AG09309 (cell line): ENCODE measurements at regions not wholly inside any gene's neighbourhood (a gene's known extent, or its start where the extent isn't known, plus 50 kb on each side); places are given as distances from the start of the nearest gene placed in this dataset.

Experiments used
- DNase-seq: peaks from one replicate; pipeline ENCODE4 v3.0.0-alpha.2; 2010; ENCODE audit warnings: low read depth
- H3K4me3 ChIP-seq: 2 replicates; pipeline ENCODE4 v1.5.1; 2011; ENCODE audit warnings: mild to moderate bottlenecking, low read depth, low read length, moderate library complexity; ENCODE audit not compliant: control insufficient read depth
- TF ChIP-seq, protein P1 (sequence below): IDR thresholded peaks from 2 replicates; pipeline ENCODE4 v1.5.1; 2011; ENCODE audit warnings: mild to moderate bottlenecking, low read depth, low read length, inconsistent platforms; ENCODE audit not compliant: insufficient read depth, control insufficient read depth; ENCODE audit errors: missing control alignments

DNA sequence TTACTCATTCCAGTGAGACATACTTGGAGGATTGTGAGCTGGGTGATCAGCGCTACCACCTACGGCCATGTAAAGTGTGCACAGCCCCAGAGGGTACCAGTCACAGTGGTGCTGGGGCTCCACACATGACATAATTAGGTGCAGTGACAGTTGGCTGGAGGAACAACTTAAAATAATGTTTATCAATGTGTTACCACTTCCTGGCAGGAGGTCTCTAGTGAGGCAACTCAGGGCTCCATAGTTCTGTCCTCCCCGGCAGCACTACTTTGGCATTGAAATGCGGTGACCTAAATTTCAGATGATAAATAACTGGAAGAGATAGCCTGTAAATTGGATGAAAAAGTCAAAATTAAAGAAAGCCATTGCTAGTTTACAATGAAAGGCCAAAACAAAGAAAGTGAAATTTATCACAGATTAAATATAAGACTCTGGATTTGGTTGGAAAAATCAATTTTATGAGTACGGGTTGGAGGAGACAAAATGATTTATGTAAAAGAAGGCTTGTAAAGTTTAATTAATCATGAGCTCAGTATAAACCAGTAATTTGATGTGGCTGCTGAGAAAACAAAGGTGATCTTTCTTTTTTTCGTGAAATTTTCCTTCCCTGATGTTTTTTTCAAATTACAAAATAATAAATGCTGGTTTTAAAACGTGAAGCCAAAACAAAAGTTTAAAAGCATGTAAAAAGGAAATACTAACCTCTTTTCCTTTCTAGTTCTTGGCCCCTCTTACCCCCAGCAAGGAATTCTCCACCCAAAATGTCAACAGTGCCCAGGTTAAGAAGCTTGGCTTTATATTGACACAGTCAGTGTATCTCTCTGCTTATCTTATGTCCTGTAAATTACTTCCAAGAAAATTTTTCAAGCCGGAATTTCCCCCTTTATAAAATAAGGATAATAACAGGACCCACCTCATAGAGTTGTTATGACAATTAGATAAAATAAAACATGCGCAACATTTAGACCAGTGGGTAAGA, 126.7 kb upstream of the NOX3 start:
- TF ChIP-seq, protein P1, sequence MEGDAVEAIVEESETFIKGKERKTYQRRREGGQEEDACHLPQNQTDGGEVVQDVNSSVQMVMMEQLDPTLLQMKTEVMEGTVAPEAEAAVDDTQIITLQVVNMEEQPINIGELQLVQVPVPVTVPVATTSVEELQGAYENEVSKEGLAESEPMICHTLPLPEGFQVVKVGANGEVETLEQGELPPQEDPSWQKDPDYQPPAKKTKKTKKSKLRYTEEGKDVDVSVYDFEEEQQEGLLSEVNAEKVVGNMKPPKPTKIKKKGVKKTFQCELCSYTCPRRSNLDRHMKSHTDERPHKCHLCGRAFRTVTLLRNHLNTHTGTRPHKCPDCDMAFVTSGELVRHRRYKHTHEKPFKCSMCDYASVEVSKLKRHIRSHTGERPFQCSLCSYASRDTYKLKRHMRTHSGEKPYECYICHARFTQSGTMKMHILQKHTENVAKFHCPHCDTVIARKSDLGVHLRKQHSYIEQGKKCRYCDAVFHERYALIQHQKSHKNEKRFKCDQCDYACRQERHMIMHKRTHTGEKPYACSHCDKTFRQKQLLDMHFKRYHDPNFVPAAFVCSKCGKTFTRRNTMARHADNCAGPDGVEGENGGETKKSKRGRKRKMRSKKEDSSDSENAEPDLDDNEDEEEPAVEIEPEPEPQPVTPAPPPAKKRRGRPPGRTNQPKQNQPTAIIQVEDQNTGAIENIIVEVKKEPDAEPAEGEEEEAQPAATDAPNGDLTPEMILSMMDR, result no peak
- no peak for DNase-seq
- H3K4me3 ChIP-seq, result no peak overlapping the region

GRCh38 chr6:155580904-155581303, 125.3 kb upstream of the NOX3 start:
- no peak overlapping the region for H3K4me3 ChIP-seq
- TF ChIP-seq, protein P1, result peak; percentile 5
- no peak for DNase-seq

- no peak for DNase-seq
- H3K4me3 ChIP-seq, result no peak overlapping the region
- TF ChIP-seq, protein P1, result no peak
These were observed 122.6 kb upstream of the NOX3 start for GRCh38 chr6:155578251-155578650.

DNA sequence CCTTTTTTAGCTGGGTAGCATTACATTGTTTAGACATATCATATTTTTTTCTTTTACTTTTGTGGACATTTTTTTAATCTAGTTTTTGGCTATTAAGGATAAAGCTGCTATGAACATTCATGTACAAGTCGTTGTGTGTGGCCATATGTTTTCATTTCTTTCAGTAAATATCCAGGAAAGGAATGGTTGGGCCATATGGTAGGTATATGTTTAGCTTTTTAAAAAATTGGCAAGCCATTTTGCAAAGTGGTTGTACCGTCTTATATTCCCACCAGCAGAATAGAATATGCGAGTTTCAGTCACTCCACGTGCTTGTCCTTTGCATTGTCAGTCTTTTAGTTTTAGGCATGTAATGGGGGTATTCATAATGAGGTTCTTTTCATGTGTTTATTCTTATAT, 106.3 kb upstream of the NOX3 start:
- no peak overlapping the region for H3K4me3 ChIP-seq
- TF ChIP-seq, protein P1, result no peak
- no peak for DNase-seq

- no peak overlapping the region for H3K4me3 ChIP-seq
- TF ChIP-seq, protein P1, result no peak
- no peak for DNase-seq
These were observed 105.8 kb upstream of the NOX3 start for GRCh38 chr6:155561257-155561965.

DNA sequence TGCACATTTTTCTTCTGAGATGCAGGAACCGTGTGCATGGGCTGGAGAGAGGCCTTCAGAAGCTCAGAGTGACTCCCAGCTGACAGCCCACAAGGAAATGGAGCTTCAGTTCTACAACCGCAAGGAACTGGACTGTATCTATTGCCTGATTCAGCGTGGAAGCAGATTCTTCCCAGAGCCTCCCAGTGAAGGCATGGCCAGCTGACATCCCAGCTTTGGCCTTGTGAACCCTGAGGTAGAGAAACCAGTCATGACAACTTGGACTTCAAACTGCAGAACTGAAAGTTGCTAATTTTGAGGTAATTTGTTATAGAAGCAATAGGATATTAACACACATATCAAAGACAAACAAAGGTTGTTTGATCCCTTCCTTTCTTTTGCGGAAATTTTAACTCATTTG, 94.3 kb upstream of the NOX3 start:
- no peak for DNase-seq
- TF ChIP-seq, protein P1, result no peak

More for the DNA sequence above, 94.3 kb upstream of the NOX3 start:
- H3K4me3 ChIP-seq, result no peak overlapping the region
